Motor neuron (in vitro differentiated cells): ENCODE measurements at regions not wholly inside any gene's neighbourhood (a gene's known extent, or its start where the extent isn't known, plus 50 kb on each side); places are given as distances from the start of the nearest gene placed in this dataset.
"Not testable (repeated sequence)": the region's sequence is repeated elsewhere in the genome, so short reads cannot be mapped to it uniquely, and the experiment has no call there.

Source experiments
- ATAC-seq, 8 experiments: fragments of 200-7000 bp; cut with Tn5 transposase; replicated peaks in 6 of 8; 2 replicates each; pipeline ENCODE4 v1.8.0; 2021; ENCODE audit warnings: mild to moderate bottlenecking in 8 of 8, moderate library complexity in 8 of 8
- H3K27ac ChIP-seq, 2 donors: fragments of 250-450 bp; sonication (Bioruptor Pico); 2 replicates each; pipeline ENCODE4 v1.9.0; 2021; ENCODE audit warnings: antibody characterized with exemption in 2 of 2, mild to moderate bottlenecking in 2 of 2, moderate library complexity in 1 of 2
- H3K4me1 ChIP-seq, 2 donors: fragments of 250-450 bp; sonication (Bioruptor Pico); replicated peaks in 1 of 2; 2 replicates each; pipeline ENCODE4 v1.6.1; 2021; ENCODE audit warnings: antibody characterized with exemption in 2 of 2, mild to moderate bottlenecking in 2 of 2, moderate library complexity in 1 of 2
- H3K4me3 ChIP-seq, 5 donors: fragments of 250-450 bp; sonication (Bioruptor Pico); 2 replicates each; pipeline ENCODE4 v1.9.0; 2021; ENCODE audit warnings: antibody characterized with exemption in 5 of 5, mild to moderate bottlenecking in 5 of 5, moderate library complexity in 4 of 5
- WGBS, 10 experiments: fragments of 450-650 bp; shearing (Covaris generic); methylation state at CpG; one replicate each; pipeline ENCODE4 v1.0.0; 2022; 5-methylcytosine and 5-hydroxymethylcytosine counted together
- in situ Hi-C, 9 experiments: fragments of 400-800 bp; cut with MboI; loops; one replicate each; pipeline ENCODE4 v1.15.0; 2021; ENCODE audit warnings: low sequenced_read_pairs in 9 of 9, low pct_unique_long_range_greater_than_20kb in 2 of 9; ENCODE audit not compliant: unreplicated experiment in 9 of 9

- in situ Hi-C loops, result loop anchor here in 2 of 9 experiments (25.0 kb wide), 1 partner anchor 388 kb away; the partner anchor contains the start of gene ENOX2 (in 2 of the 2)
- 30 to 100% (median 75%) methylated on average over 1 to 6 of the region's 6 CpGs; no CpG with 5 or more reads in 2 of the 10 experiments for WGBS, 10 experiments
These were observed 122.8 kb downstream of the RBMX2 start for GRCh38 chrX:130524476-130525194.

GRCh38 chrX:130529531-130529930, 127.7 kb downstream of the RBMX2 start:
- Histone ChIP-seq H3K4me1 (no peaks in the 10 kb centered on the region), H3K27ac (no peak overlapping the region), H3K4me3 (no peak overlapping the region)
- peak in 1 of 8 experiments; percentile 47 for ATAC-seq
- no CpG with 5 or more reads among the region's 4 CpGs for WGBS, 10 experiments
- in situ Hi-C loops, result loop anchor here in 2 of 9 experiments (25.0 kb wide), 1 partner anchor 383 kb away; the partner anchor contains the start of gene ENOX2 (in 2 of the 2)

More at GRCh38 chrX:130524476-130525194, 122.8 kb downstream of the RBMX2 start:
- no peak overlapping the region for H3K27ac ChIP-seq
- H3K4me1 ChIP-seq, result no peaks in the 10 kb centered on the region
- peak overlapping the region in 4 of 5 donors; percentile 18 to 47 (median 44) for H3K4me3 ChIP-seq
- peak in 3 of 8 experiments; percentile 5 to 11 (median 9) for ATAC-seq

- Histone ChIP-seq H3K4me1 (no peaks in the 10 kb centered on the region), H3K4me3 (no peak overlapping the region), H3K27ac (no peak overlapping the region)
- in situ Hi-C loops, result loop anchor here in 2 of 9 experiments (25.0 kb wide), 1 partner anchor 381 kb away; the partner anchor contains the start of gene ENOX2 (in 2 of the 2)
- no peak for ATAC-seq
These were observed 129.3 kb downstream of the RBMX2 start for GRCh38 chrX:130531066-130531465.

- 0 to 32% (median 18%) methylated on average over 2 to 14 of the region's 15 CpGs; no CpG with 5 or more reads in 5 of the 10 experiments for WGBS, 10 experiments
- Histone ChIP-seq H3K4me3 (no peak overlapping the region), H3K27ac (no peak overlapping the region), H3K4me1 (no peaks in the 10 kb centered on the region)
- ATAC-seq, result peak in 6 of 8 experiments; percentile 23 to 55 (median 45)
- in situ Hi-C loops, result loop anchor here in 2 of 9 experiments (25.0 kb wide), 1 partner anchor 372 kb away; the partner anchor contains the start of gene ENOX2 (in 2 of the 2)
These were observed 138.0 kb downstream of the RBMX2 start for GRCh38 chrX:130539721-130540321.

GRCh38 chrX:130543603-130544325, 142.0 kb downstream of the RBMX2 start:
- Histone ChIP-seq H3K4me3 (no peak overlapping the region), H3K4me1 (no peaks in the 10 kb centered on the region), H3K27ac (no peak overlapping the region)
- no peak for ATAC-seq
- in situ Hi-C loops, result loop anchor here in 2 of 9 experiments (25.0 kb wide), 1 partner anchor 369 kb away; the partner anchor contains the start of gene ENOX2 (in 2 of the 2)
- WGBS, 10 experiments, result 0 to 100% (median 55%) methylated on average over 1 to 3 of the region's 4 CpGs; no CpG with 5 or more reads in 5 of the 10 experiments

GRCh38 chrX:130545796-130546195, 144.0 kb downstream of the RBMX2 start:
- in situ Hi-C loops, result loop anchor here in 2 of 9 experiments (25.0 kb wide), 1 partner anchor 367 kb away; the partner anchor contains the start of gene ENOX2 (in 2 of the 2)
- H3K4me1 ChIP-seq, result no peaks in the 10 kb centered on the region
- H3K4me3 ChIP-seq, result no peak overlapping the region
- H3K27ac ChIP-seq, result no peak overlapping the region
- 0 to 100% (median 83%) methylated on average over 1 to 2 of the region's 2 CpGs; no CpG with 5 or more reads in 4 of the 10 experiments for WGBS, 10 experiments
- ATAC-seq, result no peak

- not testable (repeated sequence) for H3K27ac ChIP-seq, H3K4me1 ChIP-seq, H3K4me3 ChIP-seq
- in situ Hi-C loops, result loop anchor here in 2 of 9 experiments (25.0 kb wide), 1 partner anchor 363 kb away; the partner anchor contains the start of gene ENOX2 (in 2 of the 2)
- ATAC-seq, result peak in 2 of 8 experiments; percentile 47 to 54
- WGBS, 10 experiments, result 20 to 70% (median 22%) methylated on average over 1 to 5 of the region's 5 CpGs; no CpG with 5 or more reads in 7 of the 10 experiments
These were observed 147.6 kb downstream of the RBMX2 start for GRCh38 chrX:130549382-130549781.

- H3K27ac ChIP-seq, result no peak overlapping the region
- no peak overlapping the region for H3K4me3 ChIP-seq
- WGBS, 10 experiments, result 46 to 100% (median 93%) methylated on average over 1 to 2 of the region's 2 CpGs; no CpG with 5 or more reads in 4 of the 10 experiments
- no peak for ATAC-seq
- in situ Hi-C loops, result loop anchor here in 1 of 9 experiments (25.0 kb wide), 1 partner anchor 362 kb away; the partner anchor contains the start of gene ENOX2
- no peaks in the 10 kb centered on the region for H3K4me1 ChIP-seq
These were observed 148.6 kb downstream of the RBMX2 start for GRCh38 chrX:130550351-130550750.

GRCh38 chrX:130552444-130553073, 150.8 kb downstream of the RBMX2 start:
- H3K4me3 ChIP-seq, result no peak overlapping the region
- in situ Hi-C loops, result loop anchor here in 1 of 9 experiments (25.0 kb wide), 1 partner anchor 360 kb away; the partner anchor contains the start of gene ENOX2
- no peaks in the 10 kb centered on the region for H3K4me1 ChIP-seq
- peak in 1 of 8 experiments; percentile 35 for ATAC-seq
- 7 to 100% (median 76%) methylated on average over 1 to 5 of the region's 6 CpGs; no CpG with 5 or more reads in 6 of the 10 experiments for WGBS, 10 experiments
- no peak overlapping the region for H3K27ac ChIP-seq

- no peaks in the 10 kb centered on the region for H3K4me1 ChIP-seq
- H3K4me3 ChIP-seq, result no peak overlapping the region
- in situ Hi-C loops, result loop anchor here in 1 of 9 experiments (25.0 kb wide), 1 partner anchor 357 kb away; the partner anchor contains the start of gene ENOX2
- ATAC-seq, result no peak
- no peak overlapping the region for H3K27ac ChIP-seq
- 0 to 100% (median 66%) methylated on average over 1 to 3 of the region's 3 CpGs; no CpG with 5 or more reads in 6 of the 10 experiments for WGBS, 10 experiments
These were observed 153.6 kb downstream of the RBMX2 start for GRCh38 chrX:130555341-130555740.

- 0 to 80% (median 23%) methylated on average over 1 to 2 of the region's 3 CpGs; no CpG with 5 or more reads in 4 of the 10 experiments for WGBS, 10 experiments
- H3K4me3 ChIP-seq, result no peak overlapping the region
- ATAC-seq, result peak in 1 of 8 experiments; percentile 47
- no peak overlapping the region for H3K27ac ChIP-seq
- in situ Hi-C loops, result loop anchor here in 1 of 9 experiments (25.0 kb wide), 1 partner anchor 357 kb away; the partner anchor contains the start of gene ENOX2
- H3K4me1 ChIP-seq, result no peaks in the 10 kb centered on the region
These were observed 154.0 kb downstream of the RBMX2 start for GRCh38 chrX:130555757-130556156.

GRCh38 chrX:130556951-130557350, 155.2 kb downstream of the RBMX2 start:
- Histone ChIP-seq H3K4me1 (no peaks in the 10 kb centered on the region), H3K27ac (no peak overlapping the region), H3K4me3 (no peak overlapping the region)
- ATAC-seq, result no peak
- in situ Hi-C loops, result loop anchor here in 1 of 9 experiments (25.0 kb wide), 1 partner anchor 355 kb away; the partner anchor contains the start of gene ENOX2
- WGBS, 10 experiments, result 40 to 83% (median 60%) methylated on average over 1 of the region's 1 CpG; no CpG with 5 or more reads in 7 of the 10 experiments
